ENCODE measurements at regions not wholly inside any gene's neighbourhood (a gene's known extent, or its start where the extent isn't known, plus 50 kb on each side); places are given as distances from the start of the nearest gene placed in this dataset.

DNA sequence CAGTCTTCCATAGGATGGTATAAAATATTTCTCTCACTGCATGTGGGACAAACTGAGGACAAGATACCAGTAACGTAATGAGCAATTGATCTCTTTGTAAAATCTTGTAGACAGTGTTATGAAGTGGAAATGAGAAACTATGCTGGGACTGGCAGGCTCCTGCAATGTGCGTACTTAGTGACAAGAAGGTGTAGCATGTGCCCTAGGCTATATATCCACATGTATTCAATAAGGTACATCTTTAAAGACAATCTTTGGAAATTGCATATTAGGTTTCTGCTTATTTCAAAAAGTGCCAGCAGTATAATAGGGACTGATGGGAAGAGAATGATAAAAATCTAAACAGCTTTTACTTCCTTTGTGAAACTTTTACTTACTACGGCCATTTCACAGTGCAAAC, 81.9 kb upstream of the GREM2 start:
- no peak for DNase-seq (ENCODE audit: low spot score in 2 of 2)
- no peak for TF ChIP-seq POLR2A (IDR thresholded peaks at IDR 0.05)
- TF ChIP-seq, protein P1, sequence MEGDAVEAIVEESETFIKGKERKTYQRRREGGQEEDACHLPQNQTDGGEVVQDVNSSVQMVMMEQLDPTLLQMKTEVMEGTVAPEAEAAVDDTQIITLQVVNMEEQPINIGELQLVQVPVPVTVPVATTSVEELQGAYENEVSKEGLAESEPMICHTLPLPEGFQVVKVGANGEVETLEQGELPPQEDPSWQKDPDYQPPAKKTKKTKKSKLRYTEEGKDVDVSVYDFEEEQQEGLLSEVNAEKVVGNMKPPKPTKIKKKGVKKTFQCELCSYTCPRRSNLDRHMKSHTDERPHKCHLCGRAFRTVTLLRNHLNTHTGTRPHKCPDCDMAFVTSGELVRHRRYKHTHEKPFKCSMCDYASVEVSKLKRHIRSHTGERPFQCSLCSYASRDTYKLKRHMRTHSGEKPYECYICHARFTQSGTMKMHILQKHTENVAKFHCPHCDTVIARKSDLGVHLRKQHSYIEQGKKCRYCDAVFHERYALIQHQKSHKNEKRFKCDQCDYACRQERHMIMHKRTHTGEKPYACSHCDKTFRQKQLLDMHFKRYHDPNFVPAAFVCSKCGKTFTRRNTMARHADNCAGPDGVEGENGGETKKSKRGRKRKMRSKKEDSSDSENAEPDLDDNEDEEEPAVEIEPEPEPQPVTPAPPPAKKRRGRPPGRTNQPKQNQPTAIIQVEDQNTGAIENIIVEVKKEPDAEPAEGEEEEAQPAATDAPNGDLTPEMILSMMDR (IDR thresholded peaks at IDR 0.05) = no peak
- WGBS, 2 donors = 42 to 51% methylated on average over 3 of the region's 3 CpGs
- intact Hi-C loops (cut with DNase I; ENCODE audit: low total_unique reads) = no loop called here
- H3K4me3 ChIP-seq (ENCODE audit: low read depth, poor library complexity, severe bottlenecking) = no peak overlapping the region

DNA sequence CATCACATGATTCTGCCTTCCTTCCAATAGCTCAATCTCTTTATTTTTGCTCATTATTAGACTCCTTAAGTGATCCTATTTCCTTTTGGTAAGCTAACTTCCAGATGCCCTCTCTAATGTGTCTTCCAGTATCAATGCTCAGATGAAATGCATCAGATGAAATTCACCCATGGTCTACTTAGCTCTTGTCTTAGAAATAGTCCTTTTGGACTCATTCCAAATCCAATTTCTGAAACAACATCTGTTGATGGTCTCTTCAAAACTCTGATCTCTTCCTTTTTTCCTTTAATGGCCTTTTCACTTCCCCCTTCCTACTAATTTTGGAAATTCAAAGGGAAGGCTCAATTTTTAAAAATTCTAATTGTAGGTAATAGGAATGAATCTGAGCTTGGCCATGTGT, 81.1 kb upstream of the GREM2 start:
- no peak overlapping the region for H3K4me3 ChIP-seq (ENCODE audit: low read depth, poor library complexity, severe bottlenecking)
- no peak for TF ChIP-seq POLR2A (IDR thresholded peaks at IDR 0.05)
- TF ChIP-seq, protein P1 (IDR thresholded peaks at IDR 0.05) = no peak
- intact Hi-C loops (cut with DNase I; ENCODE audit: low total_unique reads) = no loop called here
- DNase-seq (ENCODE audit: low spot score in 2 of 2) = no peak

DNA sequence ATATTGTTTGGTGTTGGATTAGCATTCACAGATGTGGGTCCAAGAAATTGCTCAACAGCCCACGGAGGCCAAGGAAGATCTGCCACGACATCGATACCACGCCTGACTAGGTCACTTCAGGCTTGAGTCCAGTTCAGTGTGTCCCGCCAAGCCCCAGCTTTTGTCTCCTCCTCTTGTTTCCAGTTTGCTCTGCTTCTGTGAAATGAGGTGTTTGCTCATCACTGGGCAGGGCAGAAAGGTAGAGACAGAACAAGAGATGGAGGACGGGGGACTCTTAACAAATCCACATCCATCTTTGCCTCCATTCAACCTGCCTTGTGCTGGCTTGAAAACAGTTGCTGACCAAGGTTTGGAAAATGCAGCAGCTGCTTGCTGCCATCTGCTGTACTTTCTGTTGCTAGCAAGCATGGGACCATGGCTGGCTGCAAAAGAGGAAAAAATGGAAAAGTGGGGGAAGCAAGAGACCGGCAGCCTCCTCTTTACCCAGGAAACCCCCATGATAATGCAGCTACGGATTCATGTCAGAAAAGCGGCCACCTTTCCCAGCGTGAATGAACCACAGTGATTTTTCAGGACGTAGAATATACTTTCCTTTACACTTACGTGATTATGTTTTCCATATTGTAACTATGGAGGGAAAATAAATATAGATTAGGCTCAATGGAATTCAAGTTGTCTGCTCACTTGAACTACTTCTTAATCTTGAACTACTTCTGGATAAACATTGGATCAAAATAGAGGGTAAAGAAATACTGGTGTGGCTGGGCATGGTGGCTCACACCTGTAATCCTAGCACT, 80.2 kb upstream of the GREM2 start:
- intact Hi-C loops (cut with DNase I; ENCODE audit: low total_unique reads) = no loop called here
- DNase-seq (ENCODE audit: low spot score in 2 of 2) = peak; percentile 47 to 88
- WGBS, 2 donors = 54 to 58% methylated on average over 12 of the region's 12 CpGs
- H3K4me3 ChIP-seq (ENCODE audit: low read depth, poor library complexity, severe bottlenecking) = no peak overlapping the region
- no peak for TF ChIP-seq POLR2A (IDR thresholded peaks at IDR 0.05)
- TF ChIP-seq, protein P1 (IDR thresholded peaks at IDR 0.05) = no peak

DNA sequence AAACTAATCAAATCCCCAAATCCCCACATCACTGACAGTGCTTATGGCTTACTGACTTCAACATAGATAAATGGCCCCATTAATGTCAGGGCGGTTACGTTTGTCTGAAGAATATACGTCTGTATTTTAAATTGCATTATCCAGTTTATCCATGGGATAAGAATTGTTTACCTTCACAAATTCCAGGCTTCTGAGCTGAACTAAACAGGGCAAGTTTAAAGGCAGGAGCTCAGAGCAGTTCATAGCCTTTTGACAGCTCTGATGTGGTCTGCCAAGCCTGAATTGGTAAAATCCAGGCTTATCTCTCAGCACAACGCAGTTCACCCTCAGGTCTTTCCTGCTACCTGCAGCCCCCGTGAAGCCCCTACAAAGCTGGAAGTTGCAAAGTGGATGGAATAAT, 79.5 kb upstream of the GREM2 start:
- no peak overlapping the region for H3K4me3 ChIP-seq (ENCODE audit: low read depth, poor library complexity, severe bottlenecking)
- 60 to 64% methylated on average over 5 of the region's 5 CpGs for WGBS, 2 donors
- TF ChIP-seq, protein P1 (IDR thresholded peaks at IDR 0.05) = no peak
- no peak for TF ChIP-seq POLR2A (IDR thresholded peaks at IDR 0.05)
- DNase-seq (ENCODE audit: low spot score in 2 of 2) = no peak
- intact Hi-C loops (cut with DNase I; ENCODE audit: low total_unique reads) = no loop called here

DNA sequence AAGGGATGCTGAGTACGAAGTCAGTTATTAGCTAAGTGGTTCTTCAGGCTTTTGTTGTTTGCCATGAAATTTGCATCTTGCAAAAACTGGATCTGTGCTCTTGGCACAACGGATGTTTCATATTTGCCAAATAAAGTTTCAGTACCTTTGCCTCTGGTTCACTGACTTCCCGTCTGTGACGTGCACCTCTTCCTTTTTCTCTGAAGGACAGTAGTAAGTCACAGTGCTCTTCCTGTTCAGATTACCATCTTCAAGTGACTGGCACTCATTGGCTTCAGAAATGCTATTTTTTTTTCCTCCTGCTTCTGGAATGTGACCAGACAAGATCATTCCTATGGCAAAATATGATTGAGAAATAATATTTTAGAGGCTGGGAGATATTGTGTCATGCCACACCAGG, 75.9 kb upstream of the GREM2 start:
- H3K4me3 ChIP-seq (ENCODE audit: low read depth, poor library complexity, severe bottlenecking) = no peak overlapping the region
- TF ChIP-seq, protein P1 (IDR thresholded peaks at IDR 0.05) = no peak
- TF ChIP-seq POLR2A (IDR thresholded peaks at IDR 0.05) = no peak
- DNase-seq (ENCODE audit: low spot score in 2 of 2) = no peak
- intact Hi-C loops (cut with DNase I; ENCODE audit: low total_unique reads) = no loop called here
- WGBS, 2 donors = 23 to 35% methylated on average over 4 of the region's 4 CpGs

DNA sequence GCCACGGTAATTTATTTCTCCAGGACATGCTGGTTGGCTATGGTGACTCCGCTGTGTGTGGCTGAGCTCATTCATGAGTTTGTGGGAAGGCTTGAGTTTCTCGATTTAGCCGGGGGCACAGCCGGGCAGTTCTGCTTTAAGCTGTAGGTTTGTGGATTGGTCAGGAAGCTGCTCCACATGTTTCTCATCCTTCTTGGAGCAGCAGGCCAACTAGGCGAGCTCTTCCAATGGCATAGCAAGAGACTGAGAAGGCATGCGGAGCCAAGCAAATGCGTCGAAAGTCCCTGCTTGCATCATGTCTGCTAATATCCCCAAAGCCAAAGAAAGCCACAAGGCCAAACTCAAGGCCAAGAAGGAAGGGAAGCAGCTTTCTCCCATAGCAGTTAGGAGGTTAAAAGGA, 71.6 kb upstream of the GREM2 start:
- H3K4me3 ChIP-seq (ENCODE audit: low read depth, poor library complexity, severe bottlenecking) = no peak overlapping the region
- 49 to 70% methylated on average over 9 of the region's 9 CpGs for WGBS, 2 donors
- peak; percentile 53 to 89 for DNase-seq (ENCODE audit: low spot score in 2 of 2)
- TF ChIP-seq POLR2A (IDR thresholded peaks at IDR 0.05) = no peak
- TF ChIP-seq, protein P1 (IDR thresholded peaks at IDR 0.05) = no peak
- intact Hi-C loops (cut with DNase I; ENCODE audit: low total_unique reads) = no loop called here
